NCI-H1694 (cell line): ENCODE measurements at regions not wholly inside any gene's neighbourhood (a gene's known extent, or its start where the extent isn't known, plus 50 kb on each side); places are given as distances from the start of the nearest gene placed in this dataset.
A peak's percentile ranks its signal among the peaks of the same experiment; 100 is the strongest.

Experiments
- DNase-seq: peaks from one replicate; lab custom pipeline; 2025; lab: John Stamatoyannopoulos, UW

GRCh38 chr2:60095903-60096302 lies 457.6 kb downstream of the BCL11A start:
- DNase-seq = no peak

- no peak for DNase-seq
These were observed 458.1 kb downstream of the BCL11A start for GRCh38 chr2:60095202-60095815.

DNA sequence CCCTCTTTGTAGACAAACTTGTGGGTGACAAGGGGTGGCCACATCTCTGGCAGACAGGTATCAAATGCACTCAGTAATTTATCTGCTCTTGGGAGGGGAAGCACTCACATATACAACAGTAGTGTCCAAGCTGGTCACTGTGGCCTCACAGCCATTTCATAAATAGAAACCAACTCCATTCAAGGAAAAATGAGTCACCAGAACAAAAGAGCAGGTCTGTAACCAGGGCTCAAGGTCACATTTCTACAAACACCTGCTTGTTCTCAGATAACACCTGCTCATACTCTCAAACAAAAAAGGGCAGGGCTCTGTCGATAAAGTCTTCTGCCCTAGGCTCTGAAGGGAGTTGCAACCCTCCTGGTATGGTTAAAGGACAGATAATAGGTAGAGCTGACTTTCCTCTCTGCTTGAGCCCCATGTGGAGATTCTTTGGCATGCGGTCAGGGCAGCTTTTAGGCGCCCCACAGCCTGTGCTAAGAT lies 459.0 kb downstream of the BCL11A start:
- DNase-seq = no peak

DNA sequence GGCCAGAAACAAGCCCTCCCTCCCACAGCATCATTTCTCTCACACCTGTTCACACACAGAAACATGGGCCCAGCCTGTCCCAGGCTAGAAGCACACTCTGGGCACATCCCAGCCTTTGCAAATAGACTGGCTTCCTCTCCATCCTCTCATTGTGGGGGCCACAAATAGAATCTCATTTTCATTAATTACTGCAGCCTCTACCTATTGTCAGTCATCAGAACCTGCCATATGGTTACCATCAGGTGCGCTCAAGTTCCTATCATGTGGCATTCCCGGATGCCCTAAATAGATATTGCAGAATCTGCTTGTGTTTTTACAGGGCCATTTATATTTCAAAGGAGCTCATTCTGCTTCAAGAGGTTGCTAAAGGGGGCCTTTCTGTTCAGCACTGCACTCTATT lies 460.7 kb downstream of the BCL11A start:
- no peak for DNase-seq

DNA sequence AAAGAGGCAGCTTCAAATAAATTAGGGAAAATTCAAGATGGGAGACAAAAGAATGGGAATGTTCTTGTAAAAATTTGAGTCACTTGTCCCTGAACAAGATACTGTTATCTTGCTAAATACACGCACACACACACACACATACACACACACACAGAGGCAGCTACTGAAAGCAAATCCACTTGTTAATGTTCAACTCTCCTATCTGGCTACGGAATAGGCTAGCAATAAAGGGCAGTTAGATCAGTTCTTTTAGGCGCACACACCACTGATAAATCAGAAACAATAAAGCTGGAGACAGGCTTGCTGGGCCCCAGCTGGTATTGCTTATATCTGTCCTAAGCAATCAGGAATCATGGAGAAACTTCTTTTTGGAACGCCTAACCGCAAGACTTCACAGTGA lies 461.6 kb downstream of the BCL11A start:
- DNase-seq = no peak

GRCh38 chr2:60091266-60091665 lies 462.2 kb downstream of the BCL11A start:
- no peak for DNase-seq

- DNase-seq = no peak
These were observed 473.9 kb downstream of the BCL11A start for GRCh38 chr2:60079562-60079961.

DNA sequence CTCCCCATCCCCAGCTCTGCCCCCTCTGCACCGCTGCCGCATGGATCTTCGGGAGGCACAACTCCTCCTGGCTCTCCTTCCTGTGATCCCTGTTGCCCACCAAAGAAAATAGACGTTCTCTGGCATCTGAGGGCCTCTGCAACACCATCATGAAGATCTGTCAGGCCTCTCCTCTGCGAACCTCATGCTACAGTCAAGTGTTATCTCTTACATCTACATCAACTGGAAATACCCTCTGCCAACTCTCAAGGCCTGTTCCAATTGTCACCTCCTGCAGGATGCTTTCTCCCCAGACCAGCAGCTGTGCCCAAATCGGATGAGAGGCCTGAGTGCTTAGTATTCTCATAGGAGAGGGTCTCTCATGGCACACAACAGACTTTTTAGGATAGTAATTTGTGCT lies 478.4 kb downstream of the BCL11A start:
- no peak for DNase-seq

DNA sequence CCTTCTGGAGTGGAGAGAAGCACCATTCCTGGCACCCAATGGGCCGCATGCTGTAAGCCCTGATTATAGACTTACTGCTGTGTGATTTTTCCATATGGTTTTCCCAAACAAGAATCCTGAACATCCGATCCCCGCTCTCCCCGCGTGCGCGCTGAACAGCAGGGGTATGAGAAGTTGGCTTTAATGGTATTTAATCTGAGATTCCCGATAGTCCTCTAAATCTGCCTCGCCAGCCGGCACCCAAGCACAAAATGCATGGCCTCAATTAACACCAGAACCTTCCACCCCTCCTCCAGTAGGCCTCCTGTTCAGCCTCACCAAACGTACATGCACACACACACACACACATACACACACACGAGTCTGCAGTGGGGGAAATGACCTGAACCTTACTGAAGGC lies 480.3 kb downstream of the BCL11A start:
- no peak for DNase-seq

DNA sequence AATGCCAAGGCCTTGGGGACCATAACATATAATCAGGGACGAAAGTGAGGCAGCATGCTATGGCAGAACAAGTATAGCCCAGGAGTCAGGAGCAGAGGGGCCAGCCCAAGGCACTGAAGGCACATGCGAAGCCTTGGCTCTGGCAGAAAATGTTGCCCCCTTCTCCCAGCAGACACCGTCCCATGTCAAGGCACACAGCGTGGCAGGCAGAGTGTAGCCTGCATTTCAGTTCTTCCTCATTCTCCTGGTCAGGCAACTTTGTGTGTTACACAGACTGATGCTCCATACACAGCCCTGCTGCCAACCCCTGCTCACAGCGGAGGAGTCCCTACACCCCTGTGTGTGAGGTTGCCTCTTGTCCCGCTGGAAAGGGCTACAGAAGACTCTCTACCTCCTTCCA lies 480.8 kb downstream of the BCL11A start:
- no peak for DNase-seq

DNA sequence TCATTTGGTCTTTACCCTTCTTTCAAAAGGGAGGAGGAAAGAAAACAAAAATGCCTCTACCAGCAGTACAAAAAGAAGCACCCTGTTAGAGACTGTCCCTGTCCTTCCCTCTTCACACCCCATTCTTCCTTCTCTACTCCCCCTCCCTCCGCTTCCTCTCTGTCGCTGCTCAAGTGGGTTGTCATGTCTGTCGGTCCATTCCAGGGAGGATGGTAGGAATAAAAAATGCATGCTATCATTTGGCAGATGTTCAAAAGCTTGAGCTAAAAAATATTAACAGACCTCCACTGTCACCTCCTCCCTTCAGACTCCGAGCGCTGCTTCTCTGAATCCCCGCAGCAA lies 482.0 kb downstream of the BCL11A start:
- DNase-seq = no peak

DNA sequence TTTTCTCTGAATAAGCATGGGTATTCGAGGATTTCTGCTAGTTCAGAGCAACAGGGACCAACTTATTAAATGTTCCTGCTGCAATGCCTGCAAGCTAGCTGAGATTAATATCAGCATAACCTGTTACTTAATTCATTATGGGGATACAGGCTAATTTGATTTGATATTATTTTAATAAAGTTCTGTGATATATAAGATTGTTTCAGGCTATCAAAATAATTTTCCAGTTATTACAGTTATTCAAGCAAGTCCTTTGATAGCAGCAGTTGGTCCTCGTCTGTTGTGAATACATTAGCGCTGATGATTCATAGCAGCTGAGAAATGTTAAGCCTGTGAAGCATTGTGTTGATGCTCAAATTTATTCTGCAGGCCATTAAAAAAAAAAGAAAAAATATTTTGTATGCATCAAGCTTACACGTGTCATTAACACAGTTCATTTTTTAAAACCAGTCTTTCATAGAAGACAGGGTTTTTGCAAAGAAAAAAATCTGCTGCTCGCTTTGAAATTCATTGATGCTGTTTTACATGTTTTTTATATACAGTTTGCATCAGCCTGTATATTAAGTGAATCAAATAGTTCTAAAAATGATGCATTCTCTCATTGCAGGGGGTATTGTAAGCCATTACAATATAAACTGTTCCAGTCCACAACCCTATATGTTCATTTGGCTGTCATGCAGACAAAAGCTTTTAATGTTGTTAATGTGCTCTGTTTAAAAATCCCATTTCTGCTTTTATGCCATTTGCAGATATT lies 482.5 kb downstream of the BCL11A start:
- DNase-seq = no peak

GRCh38 chr2:60070196-60070595 lies 483.3 kb downstream of the BCL11A start:
- DNase-seq = no peak

- DNase-seq = no peak
These were observed 484.7 kb downstream of the BCL11A start for GRCh38 chr2:60068755-60069154.

GRCh38 chr2:60067006-60067405 lies 486.4 kb downstream of the BCL11A start:
- DNase-seq = no peak

GRCh38 chr2:60066096-60066839 lies 487.2 kb downstream of the BCL11A start:
- no peak for DNase-seq

- DNase-seq = peak; percentile 28
These were observed 488.6 kb downstream of the BCL11A start for GRCh38 chr2:60064687-60065389.

DNA sequence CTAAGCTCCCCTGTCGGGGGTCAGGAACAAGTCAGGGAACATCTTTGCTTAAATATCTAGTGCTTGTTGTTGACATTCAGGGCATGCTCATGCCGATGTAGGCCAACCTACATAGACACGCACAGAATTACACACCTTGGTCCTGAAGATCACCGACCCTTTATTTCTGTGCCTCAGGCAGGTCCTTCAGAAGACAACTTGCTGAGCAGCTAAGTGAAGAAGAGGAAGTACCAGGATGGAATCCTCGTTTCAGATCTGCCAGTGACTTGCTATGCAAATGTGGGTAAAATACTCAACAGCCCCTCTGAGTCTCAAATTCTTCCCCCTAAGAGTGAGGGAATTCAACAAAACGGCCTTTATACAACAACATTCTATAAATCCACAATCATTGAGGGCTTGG lies 494.7 kb downstream of the BCL11A start:
- no peak for DNase-seq

- no peak for DNase-seq
These were observed 498.7 kb downstream of the BCL11A start for GRCh38 chr2:60054571-60055340.

DNA sequence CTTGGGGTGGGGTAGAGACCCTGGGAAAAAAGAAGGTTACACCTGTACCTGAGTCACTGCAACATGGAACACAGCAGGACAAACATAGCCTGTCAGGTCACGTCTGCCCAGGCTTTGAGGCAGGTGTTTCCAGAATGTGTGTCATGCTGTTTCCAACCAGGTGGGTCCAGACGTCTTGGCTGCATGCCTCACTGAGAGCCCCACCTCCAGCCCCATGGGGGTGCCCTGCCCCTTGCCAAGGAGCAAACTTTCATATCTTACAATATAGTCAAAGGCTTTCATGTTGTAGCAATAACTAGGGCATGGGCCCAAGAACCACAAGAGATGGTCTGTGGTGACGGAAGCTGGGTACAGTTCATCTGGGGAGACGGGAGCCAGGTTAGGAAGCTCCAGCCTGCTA lies 499.7 kb downstream of the BCL11A start:
- DNase-seq = no peak

GRCh38 chr2:60052601-60053000 lies 500.9 kb downstream of the BCL11A start:
- DNase-seq = no peak

DNA sequence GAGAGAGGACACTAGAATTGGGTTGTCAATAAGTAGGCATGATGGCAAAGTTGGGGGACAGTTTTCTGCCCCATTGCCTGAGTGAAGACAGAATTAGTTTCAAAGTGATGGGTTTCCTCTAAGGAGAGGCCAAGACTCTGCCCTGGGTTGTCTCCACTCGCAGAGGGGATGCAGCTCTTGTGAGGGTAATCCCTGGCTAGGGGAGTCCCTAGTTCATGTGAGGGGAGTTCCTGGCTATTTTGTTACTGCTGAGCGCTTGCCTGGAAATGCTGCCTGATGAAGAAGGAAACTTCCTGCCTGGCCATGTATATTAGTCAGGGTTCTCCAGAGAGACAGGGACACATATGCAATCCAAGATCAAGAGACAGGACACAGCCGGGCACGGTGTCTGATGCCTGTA lies 501.5 kb downstream of the BCL11A start:
- DNase-seq = no peak
